ENCODE measurements at regions not wholly inside any gene's neighbourhood (a gene's known extent, or its start where the extent isn't known, plus 50 kb on each side); places are given as distances from the start of the nearest gene placed in this dataset.

- TF ChIP-seq REST (IDR thresholded peaks at IDR 0.05; ENCODE audit: low read depth) (no peak), ZBTB7A (IDR thresholded peaks at IDR 0.05; ENCODE audit: low read depth) (no peak), YY1 (IDR thresholded peaks at IDR 0.05; ENCODE audit: low read depth) (no peak), USF1 (IDR thresholded peaks at IDR 0.05) (no peak), MAX (IDR thresholded peaks at IDR 0.05) (no peak), TEAD4 (IDR thresholded peaks at IDR 0.05) (no peak), RAD21 (IDR thresholded peaks at IDR 0.05; ENCODE audit: low read depth) (no peak), EGR1 (IDR thresholded peaks at IDR 0.05) (no peak), EP300 (IDR thresholded peaks at IDR 0.05; ENCODE audit: borderline replicate concordance) (no peak), CREB1 (IDR thresholded peaks at IDR 0.05; ENCODE audit: low read depth) (no peak), CEBPB (IDR thresholded peaks at IDR 0.05) (no peak)
Measured at GRCh38 chr20:12870588-12870987, 138.2 kb upstream of the SPTLC3 start.

All from Ishikawa (cell line).